IMR-90 (cell line): ENCODE measurements at regions not wholly inside any gene's neighbourhood (a gene's known extent, or its start where the extent isn't known, plus 50 kb on each side); places are given as distances from the start of the nearest gene placed in this dataset.

Source experiments
- ATAC-seq: fragments of 200-7000 bp; cut with Tn5 transposase; 2 replicates; pipeline ENCODE4 v1.9.1; 2020; ENCODE audit warnings: low read depth, mild to moderate bottlenecking, moderate library complexity
- BruUV-seq: library from RNA; stranded (reverse); fragments of 400-500 nt; replicated peaks from 2 replicates; lab custom pipeline; 2021; lab: Mats Ljungman, UMichigan
- CTCF ChIA-PET: fragments of 300-600 bp; formaldehyde crosslinking; extraction: SDS; loops from one replicate; lab custom pipeline; 2021; ENCODE audit warnings: antibody characterized with exemption; lab: Yijun Ruan, JAX
- POLR2A ChIA-PET: fragments of 300-600 bp; sonication (Branson Sonifier 250); formaldehyde crosslinking; loops from one replicate; lab custom pipeline; 2022; ENCODE audit warnings: antibody characterized with exemption; ENCODE audit not compliant: unreplicated experiment; lab: Charles Lee
- DNase-seq: peaks from one replicate; pipeline ENCODE4 v3.0.0; 2013
- H2AFZ ChIP-seq: replicated peaks from 2 replicates; pipeline ENCODE3; 2013; ENCODE audit warnings: low read length, mild to moderate bottlenecking; ENCODE audit not compliant: poor library complexity
- H2AK5ac ChIP-seq: 2 replicates; pipeline ENCODE4 v1.6.1; 2013; ENCODE audit warnings: low read depth, low read length, inconsistent platforms
- H2AK9ac ChIP-seq: replicated peaks from 2 replicates; pipeline ENCODE3; 2013; ENCODE audit warnings: mild to moderate bottlenecking, low read depth, low read length, moderate library complexity; ENCODE audit not compliant: poor library complexity
- H2BK120ac ChIP-seq: 2 replicates; pipeline ENCODE4 v1.6.1; 2013; ENCODE audit warnings: low read depth, low read length, inconsistent platforms
- H2BK15ac ChIP-seq: 3 replicates; pipeline ENCODE4 v1.6.1; 2013; ENCODE audit warnings: low read depth, low read length, inconsistent platforms
- H2BK20ac ChIP-seq: 2 replicates; pipeline ENCODE4 v1.6.1; 2013; ENCODE audit warnings: low read depth, mild to moderate bottlenecking, inconsistent platforms, low read length, moderate library complexity
- H2BK5ac ChIP-seq: 2 replicates; pipeline ENCODE4 v1.6.1; 2013; ENCODE audit warnings: mild to moderate bottlenecking, low read depth, low read length, inconsistent platforms; ENCODE audit not compliant: poor library complexity, severe bottlenecking
- H3K14ac ChIP-seq: replicated peaks from 2 replicates; pipeline ENCODE4 v1.6.1; 2013; ENCODE audit warnings: low read depth, low read length, inconsistent platforms
- H3K18ac ChIP-seq: 2 replicates; pipeline ENCODE4 v1.6.1; 2013; ENCODE audit warnings: low read depth, low read length, control low read depth
- H3K23ac ChIP-seq: 2 replicates; pipeline ENCODE4 v1.6.1; 2013; ENCODE audit warnings: low read depth, low read length, inconsistent platforms
- H3K27ac ChIP-seq: 2 replicates; pipeline ENCODE4 v1.5.1; 2013; ENCODE audit warnings: mild to moderate bottlenecking, control low read depth, low read length; ENCODE audit not compliant: insufficient read depth
- H3K27me3 ChIP-seq: 2 replicates; pipeline ENCODE4 v1.6.1; 2013; ENCODE audit warnings: low read length; ENCODE audit not compliant: control insufficient read depth, insufficient read depth
- H3K36me3 ChIP-seq: 2 replicates; pipeline ENCODE4 v1.6.1; 2013; ENCODE audit warnings: low read length, mixed read lengths; ENCODE audit not compliant: control insufficient read depth, insufficient read depth
- H3K4ac ChIP-seq: 2 replicates; pipeline ENCODE4 v1.6.1; 2013; ENCODE audit warnings: low read depth, low read length, inconsistent platforms
- H3K4me1 ChIP-seq: 2 replicates; pipeline ENCODE4 v1.6.1; 2013; ENCODE audit warnings: low read length, mixed read lengths; ENCODE audit not compliant: control insufficient read depth, insufficient read depth
- H3K4me2 ChIP-seq: 2 replicates; pipeline ENCODE4 v1.6.1; 2013; ENCODE audit warnings: low read depth, mild to moderate bottlenecking, control low read depth, low read length, moderate library complexity
- H3K4me3 ChIP-seq: 2 replicates; pipeline ENCODE4 v1.5.1; 2013; ENCODE audit warnings: low read depth, mild to moderate bottlenecking, control low read depth, low read length, moderate library complexity; ENCODE audit not compliant: insufficient read depth
- H3K56ac ChIP-seq: 2 replicates; pipeline ENCODE4 v1.6.1; 2013; ENCODE audit warnings: low read length, inconsistent platforms; ENCODE audit not compliant: insufficient read depth; ENCODE audit errors: extremely low read depth
- H3K79me1 ChIP-seq, 2 experiments: 2 replicates each; pipeline ENCODE4 v1.6.1; 2013; ENCODE audit warnings: low read length in 2 of 2, inconsistent platforms in 1 of 2, low read depth in 1 of 2
- H3K9ac ChIP-seq: 2 replicates; pipeline ENCODE4 v1.6.1; 2013; ENCODE audit warnings: low read depth, low read length, control low read depth
- H3K9me1 ChIP-seq: 2 replicates; pipeline ENCODE4 v1.6.1; 2013; ENCODE audit warnings: low read length, inconsistent platforms; ENCODE audit not compliant: insufficient read depth
- H3K9me3 ChIP-seq: 2 replicates; pipeline ENCODE4 v1.6.1; 2013; ENCODE audit warnings: low read length; ENCODE audit not compliant: control insufficient read depth, insufficient read depth
- H4K20me1 ChIP-seq: 2 replicates; pipeline ENCODE4 v1.6.1; 2013; ENCODE audit warnings: low read length, inconsistent platforms; ENCODE audit not compliant: insufficient read depth
- H4K5ac ChIP-seq: 2 replicates; pipeline ENCODE4 v1.6.1; 2013; ENCODE audit warnings: mild to moderate bottlenecking, low read depth, low read length, control low read depth
- H4K8ac ChIP-seq, 2 experiments: 2 replicates each; pipeline ENCODE4 v1.6.1; 2013; ENCODE audit warnings: low read depth in 2 of 2, low read length in 2 of 2, control low read depth in 1 of 2, inconsistent platforms in 1 of 2
- H4K91ac ChIP-seq: 2 replicates; pipeline ENCODE4 v1.6.1; 2013; ENCODE audit warnings: low read depth, low read length, inconsistent platforms; ENCODE audit not compliant: insufficient read depth
- BHLHE40 ChIP-seq: fragments of 150-350 bp; IDR thresholded peaks from 2 replicates; pipeline ENCODE4 v1.6.1; 2016; ENCODE audit warnings: mild to moderate bottlenecking, low read depth, low read length
- CEBPB ChIP-seq: IDR thresholded peaks from 2 replicates; pipeline ENCODE4 v1.6.1; 2012; ENCODE audit warnings: low read depth, low read length, improper control_type of control experiment
- FOS ChIP-seq: fragments of 150-350 bp; IDR thresholded peaks from 2 replicates; pipeline ENCODE4 v1.6.1; 2016; ENCODE audit warnings: low read depth, low read length
- MAZ ChIP-seq: IDR thresholded peaks from 2 replicates; pipeline ENCODE4 v1.6.1; 2012; ENCODE audit warnings: low read depth, mild to moderate bottlenecking, low read length, improper control_type of control experiment, moderate library complexity, borderline replicate concordance
- RAD21 ChIP-seq: IDR thresholded peaks from 2 replicates; pipeline ENCODE4 v1.6.1; 2012; ENCODE audit warnings: low read length, improper control_type of control experiment
- WGBS, 2 experiments: methylation state at CpG; one replicate each; pipeline versions ENCODE4 v1.1.5 to v1.1.7; 2013; ENCODE audit warnings: missing lambda C conversion rate in 2 of 2; ENCODE audit not compliant: insufficient read length in 1 of 2; ENCODE audit errors: extremely low coverage in 2 of 2; 5-methylcytosine and 5-hydroxymethylcytosine counted together
- dilution Hi-C: fragments of 300-500 bp; cut with HindIII; formaldehyde crosslinking; loops from one replicate; pipeline ENCODE4 v1.14.3; 2018; ENCODE audit warnings: low sequenced_read_pairs; ENCODE audit not compliant: unreplicated experiment
- in situ Hi-C: fragments of 300-500 bp; cut with MboI; formaldehyde crosslinking; loops from 3 replicates; pipeline ENCODE4 v1.14.3; 2019; ENCODE audit warnings: low sequenced_read_pairs, inconsistent platforms, mixed read lengths
- intact Hi-C: fragments of 100-400 bp; cut with micrococcal nuclease; formaldehyde crosslinking; loops from 2 replicates; pipeline ENCODE4 v1.10.0; 2022
- TF ChIP-seq, protein P1 (sequence below): fragments of 150-350 bp; IDR thresholded peaks from 2 replicates; pipeline ENCODE4 v1.6.1; 2017; ENCODE audit warnings: mild to moderate bottlenecking, antibody characterized with exemption, low read length, low read depth
- TF ChIP-seq, protein P2 (sequence below): fragments of 150-350 bp; IDR thresholded peaks from 2 replicates; pipeline ENCODE4 v1.6.1; 2016; ENCODE audit warnings: low read depth, mild to moderate bottlenecking, low read length, moderate library complexity, borderline replicate concordance

- Histone ChIP-seq H3K9me3 (no peaks in the 10 kb centered on the region), H3K27ac (no peak overlapping the region), H2BK15ac (no peak overlapping the region), H3K79me1 (no peaks in the 10 kb centered on the region), H3K36me3 (no peaks in the 10 kb centered on the region), H3K4me3 (no peak overlapping the region), H2BK20ac (no peak overlapping the region), H4K8ac (no peak overlapping the region), H3K23ac (no peak overlapping the region), H4K91ac (no peak overlapping the region), H2AK9ac (no peak overlapping the region), H2AFZ (no peak overlapping the region), H3K9ac (no peak overlapping the region), H2AK5ac (no peak overlapping the region), H3K4me2 (no peak overlapping the region), H4K5ac (no peak overlapping the region), H3K9me1 (no peaks in the 10 kb centered on the region), H3K4ac (no peak overlapping the region), H3K56ac (no peak overlapping the region), H3K18ac (no peak overlapping the region), H2BK5ac (no peak overlapping the region), H3K4me1 (no peaks in the 10 kb centered on the region), H3K27me3 (no peaks in the 10 kb centered on the region; the same call in 1 of the 2 replicates), H4K20me1 (no peaks in the 10 kb centered on the region), H2BK120ac (no peak overlapping the region), H3K14ac (no peak overlapping the region)
- intact Hi-C loops = no loop called here
- WGBS, 2 experiments = no CpG with 5 or more reads among the region's 1 CpG
- ChIA-PET POLR2A (interaction anchor here (1.0 kb wide), 1 partner anchor 33 kb away, joined by 3 read pairs; no protein-coding TSS in a partner anchor), CTCF (no interaction called here)
- no peak for DNase-seq
- dilution Hi-C loops = no loop called here
- TF ChIP-seq BHLHE40 (no peak), MAZ (no peak), FOS (no peak), RAD21 (no peak), CEBPB (no peak)
- TF ChIP-seq, protein P1, sequence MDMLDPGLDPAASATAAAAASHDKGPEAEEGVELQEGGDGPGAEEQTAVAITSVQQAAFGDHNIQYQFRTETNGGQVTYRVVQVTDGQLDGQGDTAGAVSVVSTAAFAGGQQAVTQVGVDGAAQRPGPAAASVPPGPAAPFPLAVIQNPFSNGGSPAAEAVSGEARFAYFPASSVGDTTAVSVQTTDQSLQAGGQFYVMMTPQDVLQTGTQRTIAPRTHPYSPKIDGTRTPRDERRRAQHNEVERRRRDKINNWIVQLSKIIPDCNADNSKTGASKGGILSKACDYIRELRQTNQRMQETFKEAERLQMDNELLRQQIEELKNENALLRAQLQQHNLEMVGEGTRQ = no peak
- TF ChIP-seq, protein P2, sequence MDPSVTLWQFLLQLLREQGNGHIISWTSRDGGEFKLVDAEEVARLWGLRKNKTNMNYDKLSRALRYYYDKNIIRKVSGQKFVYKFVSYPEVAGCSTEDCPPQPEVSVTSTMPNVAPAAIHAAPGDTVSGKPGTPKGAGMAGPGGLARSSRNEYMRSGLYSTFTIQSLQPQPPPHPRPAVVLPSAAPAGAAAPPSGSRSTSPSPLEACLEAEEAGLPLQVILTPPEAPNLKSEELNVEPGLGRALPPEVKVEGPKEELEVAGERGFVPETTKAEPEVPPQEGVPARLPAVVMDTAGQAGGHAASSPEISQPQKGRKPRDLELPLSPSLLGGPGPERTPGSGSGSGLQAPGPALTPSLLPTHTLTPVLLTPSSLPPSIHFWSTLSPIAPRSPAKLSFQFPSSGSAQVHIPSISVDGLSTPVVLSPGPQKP = no peak
- BruUV-seq = no TSS peak
- in situ Hi-C loops = no loop called here
- ATAC-seq = no peak
These were observed 57.1 kb downstream of the FAM47B start for GRCh38 chrX:34999702-35000101.
